MCF 10A (cell line): ENCODE measurements at regions not wholly inside any gene's neighbourhood (a gene's known extent, or its start where the extent isn't known, plus 50 kb on each side); places are given as distances from the start of the nearest gene placed in this dataset.

Experiments
- BruUV-seq: library from RNA; stranded (reverse); fragments of 400-500 nt; replicated peaks from 2 replicates; lab custom pipeline; 2021; lab: Mats Ljungman, UMichigan
- CTCF ChIA-PET: fragments of 300-600 bp; sonication (Branson Sonifier 250); formaldehyde crosslinking; extraction: SDS; loops from one replicate; lab custom pipeline; 2021; ENCODE audit warnings: antibody characterized with exemption, inconsistent platforms; lab: Yijun Ruan, JAX
- POLR2A ChIA-PET: fragments of 300-600, 350-650 bp; sonication (Branson Sonifier 250); formaldehyde crosslinking; extraction: SDS; loops from one replicate; lab custom pipeline; 2020; ENCODE audit warnings: antibody characterized with exemption, inconsistent platforms; lab: Yijun Ruan, JAX
- DNase-seq: peaks from one replicate; pipeline ENCODE4 v3.0.0-alpha.2; 2018; ENCODE audit not compliant: unreplicated experiment
- H3K27ac Mint-ChIP-seq: one replicate; pipeline ENCODE4 v1.8.0; 2022; ENCODE audit warnings: mild to moderate bottlenecking, low read depth, mixed read lengths; ENCODE audit not compliant: unreplicated experiment
- H3K27me3 Mint-ChIP-seq: one replicate; pipeline ENCODE4 v1.8.0; 2022; ENCODE audit warnings: mixed read lengths; ENCODE audit not compliant: insufficient read depth, unreplicated experiment
- H3K36me3 Mint-ChIP-seq: one replicate; pipeline ENCODE4 v1.8.0; 2022; ENCODE audit warnings: mild to moderate bottlenecking, moderate library complexity, mixed read lengths; ENCODE audit not compliant: insufficient read depth, unreplicated experiment
- H3K4me1 Mint-ChIP-seq: one replicate; pipeline ENCODE4 v1.8.0; 2022; ENCODE audit warnings: mixed read lengths; ENCODE audit not compliant: insufficient read depth, unreplicated experiment
- H3K4me3 Mint-ChIP-seq: one replicate; pipeline ENCODE4 v1.8.0; 2022; ENCODE audit warnings: mild to moderate bottlenecking, moderate library complexity, mixed read lengths; ENCODE audit not compliant: unreplicated experiment
- H3K9me3 Mint-ChIP-seq: one replicate; pipeline ENCODE4 v1.8.0; 2022; ENCODE audit warnings: mixed read lengths; ENCODE audit not compliant: unreplicated experiment
- intact Hi-C: fragments of 100-400 bp; cut with micrococcal nuclease; formaldehyde crosslinking; loops from 2 replicates; pipeline ENCODE4 v1.14.1; 2022
- TF ChIP-seq, protein P1 (sequence below): fragments of 200-600 bp; IDR thresholded peaks from one replicate; pipeline ENCODE4 v1.8.0; 2022; ENCODE audit warnings: antibody characterized with exemption, mild to moderate bottlenecking; ENCODE audit not compliant: unreplicated experiment

DNA sequence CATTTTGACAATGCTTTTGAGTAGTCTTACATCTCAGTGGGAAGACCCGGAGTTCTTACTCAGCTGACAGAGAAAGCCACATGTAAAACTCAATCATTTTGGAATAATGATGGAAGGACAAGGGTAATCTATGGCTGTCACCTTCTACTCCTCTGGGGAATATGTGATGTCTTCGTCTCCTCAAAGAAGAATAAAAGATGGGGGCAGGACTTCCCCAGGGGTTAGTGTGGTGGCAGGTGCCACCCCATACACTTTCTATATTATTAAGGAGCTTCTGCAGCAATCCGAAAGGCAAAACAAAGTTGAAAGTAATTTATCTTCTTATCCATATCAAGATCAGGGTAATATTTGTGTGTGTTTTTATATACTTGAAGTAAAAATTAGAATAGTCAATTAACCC lies 180.4 kb upstream of the TOPAZ1 start:
- Mint-ChIP-seq H3K27ac (no peak overlapping the region), H3K4me1 (peaks cover 23% of the 10 kb centered on the region), H3K9me3 (no peaks in the 10 kb centered on the region), H3K36me3 (no peaks in the 10 kb centered on the region), H3K27me3 (no peaks in the 10 kb centered on the region), H3K4me3 (no peak overlapping the region)
- POLR2A ChIA-PET = interaction anchor here (0.7 kb wide), 1 partner anchor 1037 kb away, joined by 3 read pairs; no protein-coding TSS in a partner anchor
- CTCF ChIA-PET = interaction anchor here (0.6 kb wide), 1 partner anchor 175 kb away, joined by 6 read pairs; no protein-coding TSS in a partner anchor
- TF ChIP-seq, protein P1, sequence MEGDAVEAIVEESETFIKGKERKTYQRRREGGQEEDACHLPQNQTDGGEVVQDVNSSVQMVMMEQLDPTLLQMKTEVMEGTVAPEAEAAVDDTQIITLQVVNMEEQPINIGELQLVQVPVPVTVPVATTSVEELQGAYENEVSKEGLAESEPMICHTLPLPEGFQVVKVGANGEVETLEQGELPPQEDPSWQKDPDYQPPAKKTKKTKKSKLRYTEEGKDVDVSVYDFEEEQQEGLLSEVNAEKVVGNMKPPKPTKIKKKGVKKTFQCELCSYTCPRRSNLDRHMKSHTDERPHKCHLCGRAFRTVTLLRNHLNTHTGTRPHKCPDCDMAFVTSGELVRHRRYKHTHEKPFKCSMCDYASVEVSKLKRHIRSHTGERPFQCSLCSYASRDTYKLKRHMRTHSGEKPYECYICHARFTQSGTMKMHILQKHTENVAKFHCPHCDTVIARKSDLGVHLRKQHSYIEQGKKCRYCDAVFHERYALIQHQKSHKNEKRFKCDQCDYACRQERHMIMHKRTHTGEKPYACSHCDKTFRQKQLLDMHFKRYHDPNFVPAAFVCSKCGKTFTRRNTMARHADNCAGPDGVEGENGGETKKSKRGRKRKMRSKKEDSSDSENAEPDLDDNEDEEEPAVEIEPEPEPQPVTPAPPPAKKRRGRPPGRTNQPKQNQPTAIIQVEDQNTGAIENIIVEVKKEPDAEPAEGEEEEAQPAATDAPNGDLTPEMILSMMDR = no peak
- DNase-seq = no peak
- no TSS peak for BruUV-seq
- intact Hi-C loops = loop anchor here (10.0 kb wide), 1 partner anchor 186 kb away; no protein-coding TSS in a partner anchor

DNA sequence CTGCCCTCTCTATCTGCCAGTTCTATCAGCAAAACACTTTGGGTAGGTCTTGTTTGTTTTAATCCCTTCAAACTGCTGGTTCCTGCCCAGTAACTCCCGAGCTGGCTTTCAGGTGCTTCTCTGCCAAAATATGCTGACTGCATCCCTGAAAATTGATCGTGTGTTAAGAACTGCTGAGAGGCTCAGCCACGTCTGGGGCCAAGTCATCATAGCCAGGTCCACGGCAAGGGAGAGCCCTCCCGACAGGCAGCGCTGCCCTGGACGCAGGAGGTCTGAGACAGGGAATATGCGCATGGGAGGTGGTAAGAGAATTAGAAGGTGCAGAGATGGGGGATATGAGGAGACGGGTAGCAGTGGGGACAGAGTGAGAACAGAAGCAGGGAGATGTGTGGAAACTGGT lies 179.7 kb upstream of the TOPAZ1 start:
- Mint-ChIP-seq H3K4me1 (peaks cover 23% of the 10 kb centered on the region), H3K4me3 (no peak overlapping the region), H3K9me3 (no peaks in the 10 kb centered on the region), H3K36me3 (no peaks in the 10 kb centered on the region), H3K27ac (no peak overlapping the region), H3K27me3 (no peaks in the 10 kb centered on the region)
- POLR2A ChIA-PET = no interaction called here
- CTCF ChIA-PET = no interaction called here
- no TSS peak for BruUV-seq
- TF ChIP-seq, protein P1 = no peak
- no peak for DNase-seq
- intact Hi-C loops = loop anchor here (10.0 kb wide), 1 partner anchor 187 kb away; no protein-coding TSS in a partner anchor

DNA sequence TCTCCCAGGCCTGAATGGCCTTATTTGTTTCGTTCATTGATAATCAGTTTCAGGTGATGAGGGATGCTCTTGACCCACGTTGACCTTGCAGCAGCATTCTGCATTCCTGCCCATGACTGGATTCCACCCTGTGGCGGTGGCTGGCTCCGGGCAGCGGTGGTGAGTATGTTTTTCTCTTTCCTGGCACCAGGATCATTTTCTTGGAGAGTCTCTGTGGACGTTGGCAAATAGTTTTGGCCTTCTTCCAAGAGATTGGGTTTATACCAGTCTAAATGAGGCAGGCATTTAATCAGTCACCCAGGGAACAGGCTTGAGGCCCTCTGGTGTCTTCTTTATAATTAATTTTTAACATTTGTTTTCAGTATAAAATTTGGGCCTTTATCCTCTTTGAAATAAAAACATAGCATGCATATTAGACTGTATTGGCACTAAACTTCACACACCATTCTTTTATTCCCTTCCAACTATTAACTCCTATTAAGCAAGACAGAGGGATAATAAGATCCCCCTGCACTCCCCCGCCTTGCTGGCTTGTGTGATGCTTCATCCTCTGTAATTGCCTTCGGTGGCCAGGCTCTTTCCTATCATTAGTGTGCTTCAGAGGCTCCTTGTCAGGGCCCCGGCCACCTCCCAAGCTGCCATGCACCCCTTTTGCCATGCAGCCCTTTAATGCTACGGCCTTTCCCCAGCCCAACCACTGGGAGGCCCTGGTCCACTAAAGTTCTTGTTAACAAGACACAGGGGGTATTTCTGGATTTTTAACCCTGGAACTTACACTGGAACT lies 176.2 kb upstream of the TOPAZ1 start:
- BruUV-seq = no TSS peak

DNA sequence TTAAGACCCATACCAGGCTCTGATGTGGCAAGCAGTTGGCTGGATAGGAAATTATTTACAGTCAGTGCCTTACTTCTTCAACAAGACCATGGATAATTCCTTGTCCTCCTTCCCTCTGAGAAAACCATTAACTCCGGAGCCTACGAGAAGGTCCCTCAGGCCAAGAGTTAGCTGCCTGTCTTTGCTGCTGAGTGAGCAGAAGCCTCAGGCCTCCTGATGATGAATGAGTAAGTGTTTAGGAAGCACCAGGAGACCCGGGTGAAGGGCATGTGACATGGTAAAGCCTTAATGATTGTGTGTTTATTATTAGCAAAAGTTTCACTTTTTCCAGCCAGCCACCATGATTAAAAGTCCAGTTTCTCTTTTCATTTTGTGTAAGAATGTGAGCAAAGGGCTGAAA lies 174.9 kb upstream of the TOPAZ1 start:
- no peak overlapping the region for H3K27ac Mint-ChIP-seq

More for the DNA sequence above, 176.2 kb upstream of the TOPAZ1 start:
- H3K4me1 Mint-ChIP-seq = peaks cover 24% of the 10 kb centered on the region
- ChIA-PET POLR2A (no interaction called here), CTCF (interaction anchor here (0.6 to 1.0 kb wide), 3 partner anchors 117 to 304 kb away, joined by 3 read pairs; no protein-coding TSS in a partner anchor)
- H3K27me3 Mint-ChIP-seq = no peaks in the 10 kb centered on the region
- H3K4me3 Mint-ChIP-seq = no peak overlapping the region
- TF ChIP-seq, protein P1 = no peak
- H3K27ac Mint-ChIP-seq = no peak overlapping the region
- no peaks in the 10 kb centered on the region for H3K9me3 Mint-ChIP-seq
- no peaks in the 10 kb centered on the region for H3K36me3 Mint-ChIP-seq
- intact Hi-C loops = loop anchor here (2.0 to 10.0 kb wide), 5 partner anchors 69 to 363 kb away; no protein-coding TSS in a partner anchor
- peak; percentile 96 for DNase-seq

More for the DNA sequence above, 174.9 kb upstream of the TOPAZ1 start:
- ChIA-PET POLR2A (interaction anchor here (0.7 kb wide), 1 partner anchor 70 kb away, joined by 3 read pairs; no protein-coding TSS in a partner anchor), CTCF (interaction anchor here (0.5 to 1.2 kb wide), 3 partner anchors 94 to 882 kb away, joined by 3 to 5 read pairs (median 3); no protein-coding TSS in a partner anchor)
- H3K27me3 Mint-ChIP-seq = no peaks in the 10 kb centered on the region
- H3K9me3 Mint-ChIP-seq = no peaks in the 10 kb centered on the region
- no peak overlapping the region for H3K4me3 Mint-ChIP-seq
- no TSS peak for BruUV-seq
- intact Hi-C loops = loop anchor here (5.0 to 10.0 kb wide), 4 partner anchors 130 to 365 kb away; no protein-coding TSS in a partner anchor
- H3K36me3 Mint-ChIP-seq = no peaks in the 10 kb centered on the region
- H3K4me1 Mint-ChIP-seq = peaks cover 24% of the 10 kb centered on the region
- TF ChIP-seq, protein P1 = no peak
- DNase-seq = peak; percentile 6
